Ascending aorta (tissue), 2 donors: ENCODE measurements at regions not wholly inside any gene's neighbourhood (a gene's known extent, or its start where the extent isn't known, plus 50 kb on each side); places are given as distances from the start of the nearest gene placed in this dataset.
A peak's percentile ranks its signal among the peaks of the same experiment; 100 is the strongest.

Experiments
- DNase-seq, 2 donors: peaks; one replicate each; pipeline ENCODE4 v3.0.0-alpha.2; 2019; ENCODE audit warnings: low spot score in 2 of 2
- H3K27ac ChIP-seq, 2 donors: fragments of 200-600 bp; sonication (generic); one replicate each; pipeline ENCODE4 v1.5.1; 2016 to 2017; ENCODE audit warnings: mild to moderate bottlenecking in 1 of 2
- H3K27me3 ChIP-seq: fragments of 200-600 bp; sonication (generic); one replicate; pipeline ENCODE4 v1.5.1; 2017
- H3K36me3 ChIP-seq, 2 donors: fragments of 200-600 bp; sonication (generic); one replicate each; pipeline ENCODE4 v1.5.1; 2016
- H3K4me1 ChIP-seq, 2 donors: fragments of 200-600 bp; sonication (generic); one replicate each; pipeline ENCODE4 v1.5.1; 2016 to 2017; ENCODE audit warnings: mild to moderate bottlenecking in 1 of 2
- H3K4me3 ChIP-seq, 2 donors: fragments of 200-600 bp; sonication (generic); one replicate each; pipeline ENCODE4 v1.5.1; 2016 to 2017; ENCODE audit warnings: mild to moderate bottlenecking in 1 of 2
- H3K9me3 ChIP-seq, 2 donors: fragments of 200-600 bp; sonication (generic); one replicate each; pipeline ENCODE4 v1.5.1; 2016
- CTCF ChIP-seq, 3 experiments: fragments of 200-600 bp in 2 of 3; fragments of 450-650 bp in 1 of 3; sonication (generic) in 2 of 3; IDR thresholded peaks; one replicate each; pipeline ENCODE4 v1.5.1; 2016 to 2019; ENCODE audit warnings: antibody characterized with exemption in 3 of 3, mild to moderate bottlenecking in 1 of 3, moderate library complexity in 1 of 3
- intact Hi-C: fragments of 100-400 bp; cut with DNase I; formaldehyde crosslinking; loops from one replicate; pipeline ENCODE4 v1.15.1; 2023

DNA sequence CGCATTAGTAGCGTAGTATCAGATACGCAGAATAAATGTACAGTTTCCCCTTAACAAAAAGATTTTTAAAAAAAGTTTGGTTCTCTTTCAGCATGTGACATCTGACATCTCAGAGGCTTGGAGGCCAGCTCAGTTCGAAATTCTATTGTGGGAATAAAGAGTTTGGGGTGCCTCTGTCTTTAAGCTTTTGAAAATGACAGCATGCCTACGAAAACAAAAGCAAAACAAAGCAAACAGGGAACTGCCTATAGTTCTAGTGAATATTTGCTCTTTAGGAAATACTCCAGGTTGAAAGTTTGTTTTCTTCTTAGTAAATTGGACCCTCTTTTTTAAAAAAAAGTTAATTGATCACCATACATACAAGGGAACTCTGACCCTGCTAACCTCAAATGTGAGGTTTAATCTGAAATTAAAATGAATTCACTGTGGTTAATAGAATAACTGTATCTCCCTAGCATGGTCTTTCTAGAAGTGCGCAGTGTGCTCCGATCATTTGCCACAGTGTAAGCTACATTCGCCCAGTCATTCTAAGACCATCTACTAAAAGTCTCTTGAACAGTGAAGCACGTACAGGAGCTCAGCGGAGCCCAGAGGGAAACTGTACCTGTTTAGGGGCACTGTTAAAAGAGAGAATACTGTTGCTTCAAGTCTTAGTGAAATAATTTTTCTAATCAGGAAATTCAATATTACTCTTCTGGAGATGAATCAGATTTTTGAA, 347.0 kb upstream of the CDH2 start:
- Histone ChIP-seq H3K36me3 (no peaks in the 10 kb centered on the region), H3K4me3 (no peak overlapping the region), H3K4me1 (no peaks in the 10 kb centered on the region), H3K27ac (no peak overlapping the region), H3K27me3 (no peaks in the 10 kb centered on the region), H3K9me3 (no peaks in the 10 kb centered on the region)
- TF ChIP-seq CTCF (IDR thresholded peaks at IDR 0.05), result no peak
- intact Hi-C loops, result no loop called here
- no peak for DNase-seq

DNA sequence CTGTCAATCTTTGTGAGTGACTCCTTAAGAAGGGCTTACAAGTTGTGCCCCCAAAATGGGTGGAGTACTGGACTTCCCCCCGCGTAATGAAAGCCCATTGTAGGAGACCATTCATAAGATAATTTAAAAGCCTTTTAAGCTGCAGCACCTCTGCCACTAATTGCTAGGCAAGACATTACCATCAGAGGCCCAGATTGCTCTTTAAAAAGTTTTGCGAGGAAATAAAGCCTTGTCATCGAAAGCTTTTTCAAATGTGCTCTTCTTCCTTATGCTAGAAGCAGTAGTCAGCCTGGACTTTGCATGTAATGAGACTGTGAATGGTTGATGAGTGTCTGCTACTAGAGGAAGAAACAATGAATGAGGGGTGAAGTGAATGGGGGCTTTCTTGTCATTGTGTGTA, 345.3 kb upstream of the CDH2 start:
- DNase-seq, result no peak
- Histone ChIP-seq H3K4me1 (no peaks in the 10 kb centered on the region), H3K4me3 (no peak overlapping the region), H3K27ac (no peak overlapping the region), H3K27me3 (no peaks in the 10 kb centered on the region), H3K36me3 (no peaks in the 10 kb centered on the region), H3K9me3 (no peaks in the 10 kb centered on the region)
- TF ChIP-seq CTCF (IDR thresholded peaks at IDR 0.05), result no peak
- intact Hi-C loops, result no loop called here

- H3K27me3 ChIP-seq, result no peaks in the 10 kb centered on the region
- no peak overlapping the region for H3K27ac ChIP-seq
- no peak for TF ChIP-seq CTCF (IDR thresholded peaks at IDR 0.05)
- H3K9me3 ChIP-seq, result no peaks in the 10 kb centered on the region
- H3K4me1 ChIP-seq, result no peaks in the 10 kb centered on the region
- intact Hi-C loops, result no loop called here
- no peaks in the 10 kb centered on the region for H3K36me3 ChIP-seq
- DNase-seq, result no peak
- H3K4me3 ChIP-seq, result no peak overlapping the region
Observed at GRCh38 chr18:28519997-28520396, 343.1 kb upstream of the CDH2 start.

DNA sequence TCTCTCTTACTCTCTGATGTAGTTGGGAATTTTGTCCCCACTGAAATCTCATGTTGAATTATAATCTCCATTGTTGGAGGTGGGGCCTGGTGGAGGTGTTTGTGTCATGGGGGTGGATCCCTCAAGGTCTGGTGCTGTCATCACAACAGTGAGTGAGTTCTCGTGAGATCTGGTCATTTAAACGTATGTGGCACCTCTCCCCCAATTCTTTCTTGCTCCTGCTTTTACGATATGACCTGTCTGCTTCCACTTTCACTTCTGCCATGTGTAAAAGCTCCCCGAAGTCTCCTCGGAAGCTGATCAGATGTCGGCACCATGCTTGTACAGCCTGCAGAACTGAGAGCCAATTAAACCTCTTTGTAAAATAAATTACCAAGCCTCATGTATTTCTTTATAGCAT, 337.8 kb upstream of the CDH2 start:
- no peak for TF ChIP-seq CTCF (IDR thresholded peaks at IDR 0.05)
- no peaks in the 10 kb centered on the region for H3K9me3 ChIP-seq
- intact Hi-C loops, result no loop called here

GRCh38 chr18:28512357-28512756, 335.4 kb upstream of the CDH2 start:
- no peak for TF ChIP-seq CTCF (IDR thresholded peaks at IDR 0.05)
- Histone ChIP-seq H3K27ac (no peak overlapping the region), H3K4me1 (no peaks in the 10 kb centered on the region), H3K36me3 (no peaks in the 10 kb centered on the region), H3K4me3 (peak overlapping the region in 1 of 2 donors; percentile 33), H3K27me3 (no peaks in the 10 kb centered on the region), H3K9me3 (no peaks in the 10 kb centered on the region)
- no peak for DNase-seq
- intact Hi-C loops, result no loop called here

More for the DNA sequence above, 337.8 kb upstream of the CDH2 start:
- Histone ChIP-seq H3K4me3 (no peak overlapping the region), H3K27me3 (no peaks in the 10 kb centered on the region), H3K27ac (no peak overlapping the region), H3K36me3 (no peaks in the 10 kb centered on the region), H3K4me1 (no peaks in the 10 kb centered on the region)
- DNase-seq, result no peak

DNA sequence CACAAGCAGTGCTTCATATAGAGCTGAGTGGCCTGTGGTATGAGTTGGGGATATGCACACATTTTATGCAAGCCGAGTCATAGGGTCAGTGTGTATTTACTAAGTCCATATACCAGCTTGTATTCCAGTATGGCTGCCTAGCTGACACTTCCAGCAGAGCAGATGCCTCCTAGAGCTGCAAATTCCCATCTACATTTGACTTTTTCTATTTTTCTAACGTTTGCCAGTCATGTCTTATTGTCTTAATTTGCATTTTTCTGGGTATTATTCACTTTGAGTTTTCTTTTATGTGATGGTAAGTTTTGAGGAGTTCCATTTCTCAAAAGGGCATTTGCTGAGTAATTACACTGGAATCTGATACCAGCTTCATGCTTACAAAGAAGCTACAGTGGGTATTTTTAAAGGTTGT, 334.5 kb upstream of the CDH2 start:
- no peak for DNase-seq
- Histone ChIP-seq H3K9me3 (no peaks in the 10 kb centered on the region), H3K4me3 (no peak overlapping the region), H3K27ac (no peak overlapping the region), H3K36me3 (no peaks in the 10 kb centered on the region), H3K27me3 (no peaks in the 10 kb centered on the region), H3K4me1 (no peaks in the 10 kb centered on the region)
- intact Hi-C loops, result no loop called here
- no peak for TF ChIP-seq CTCF (IDR thresholded peaks at IDR 0.05)
